ENCODE measurements at regions not wholly inside any gene's neighbourhood (a gene's known extent, or its start where the extent isn't known, plus 50 kb on each side); places are given as distances from the start of the nearest gene placed in this dataset.

- no peaks in the 10 kb centered on the region for H3K36me3 Mint-ChIP-seq (ENCODE audit: low read depth)
- H3K9me3 Mint-ChIP-seq: no peaks in the 10 kb centered on the region
- TF ChIP-seq CTCF (IDR thresholded peaks at IDR 0.05): no peak
- no peak for DNase-seq
- H3K27ac Mint-ChIP-seq: no peak overlapping the region
- H3K4me3 Mint-ChIP-seq: no peak overlapping the region
- H3K27me3 Mint-ChIP-seq (ENCODE audit: insufficient read depth): no peaks in the 10 kb centered on the region; the same call in 1 of the 2 replicates
- H3K4me1 Mint-ChIP-seq (ENCODE audit: low read depth): peaks cover 78% of the 10 kb centered on the region
These were observed 728.5 kb downstream of the TNS3 start for GRCh38 chr7:46853451-46853850.

- TF ChIP-seq CTCF (IDR thresholded peaks at IDR 0.05): no peak
- Mint-ChIP-seq H3K4me1 (ENCODE audit: low read depth) (peaks cover 84% of the 10 kb centered on the region), H3K36me3 (ENCODE audit: low read depth) (no peaks in the 10 kb centered on the region), H3K27me3 (ENCODE audit: insufficient read depth) (no peaks in the 10 kb centered on the region; the same call in 1 of the 2 replicates), H3K9me3 (no peaks in the 10 kb centered on the region), H3K4me3 (no peak overlapping the region), H3K27ac (no peak overlapping the region)
- DNase-seq: no peak
These were observed 729.1 kb downstream of the TNS3 start for GRCh38 chr7:46852795-46853194.

- H3K4me1 Mint-ChIP-seq (ENCODE audit: low read depth): peaks cover 91% of the 10 kb centered on the region
- H3K27me3 Mint-ChIP-seq (ENCODE audit: insufficient read depth): no peaks in the 10 kb centered on the region; the same call in 1 of the 2 replicates
- no peak overlapping the region for H3K4me3 Mint-ChIP-seq
- no peaks in the 10 kb centered on the region for H3K36me3 Mint-ChIP-seq (ENCODE audit: low read depth)
- peak; percentile 66 for DNase-seq
- H3K9me3 Mint-ChIP-seq: no peaks in the 10 kb centered on the region
- TF ChIP-seq CTCF (IDR thresholded peaks at IDR 0.05): no peak
- H3K27ac Mint-ChIP-seq: peak overlapping the region; percentile 70
These were observed 731.2 kb downstream of the TNS3 start for GRCh38 chr7:46850563-46851330.

- no peak for TF ChIP-seq CTCF (IDR thresholded peaks at IDR 0.05)
- Mint-ChIP-seq H3K36me3 (ENCODE audit: low read depth) (no peaks in the 10 kb centered on the region), H3K4me3 (no peak overlapping the region), H3K4me1 (ENCODE audit: low read depth) (peaks cover 73% of the 10 kb centered on the region), H3K27ac (peak overlapping the region; percentile 66; the same call in 1 of the 2 replicates), H3K9me3 (no peaks in the 10 kb centered on the region), H3K27me3 (ENCODE audit: insufficient read depth) (no peaks in the 10 kb centered on the region; the same call in 1 of the 2 replicates)
- peak; percentile 87 for DNase-seq
These were observed 733.0 kb downstream of the TNS3 start for GRCh38 chr7:46848944-46849343.

- Mint-ChIP-seq H3K36me3 (ENCODE audit: low read depth) (no peaks in the 10 kb centered on the region), H3K9me3 (no peaks in the 10 kb centered on the region), H3K27ac (peak overlapping the region; percentile 51; the same call in 1 of the 2 replicates), H3K4me1 (ENCODE audit: low read depth) (peaks cover 66% of the 10 kb centered on the region), H3K4me3 (no peak overlapping the region), H3K27me3 (ENCODE audit: insufficient read depth) (no peaks in the 10 kb centered on the region; the same call in 1 of the 2 replicates)
- no peak for TF ChIP-seq CTCF (IDR thresholded peaks at IDR 0.05)
- DNase-seq: no peak
These were observed 733.6 kb downstream of the TNS3 start for GRCh38 chr7:46848311-46848710.
